GM12864 (cell line): ENCODE measurements at regions not wholly inside any gene's neighbourhood (a gene's known extent, or its start where the extent isn't known, plus 50 kb on each side); places are given as distances from the start of the nearest gene placed in this dataset.
A peak's percentile ranks its signal among the peaks of the same experiment; 100 is the strongest.

Experiments
- DNase-seq: peaks from one replicate; pipeline ENCODE4 v3.0.0-alpha.2; 2011; ENCODE audit warnings: low read depth
- H3K4me3 ChIP-seq: 2 replicates; pipeline ENCODE4 v1.5.1; 2011; ENCODE audit warnings: mild to moderate bottlenecking, low read depth, low read length, control low read depth
- CTCF ChIP-seq: IDR thresholded peaks from 2 replicates; pipeline ENCODE4 v1.5.1; 2011; ENCODE audit warnings: low read depth, mild to moderate bottlenecking, moderate library complexity, low read length, control low read depth, inconsistent platforms; ENCODE audit errors: missing control alignments

GRCh38 chr22:22704156-22704946 is 59.9 kb downstream of the GGTLC2 start:
- DNase-seq: no peak
- H3K4me3 ChIP-seq: no peak overlapping the region
- no peak for TF ChIP-seq CTCF

GRCh38 chr22:22705328-22706100 is 61.1 kb downstream of the GGTLC2 start:
- no peak for DNase-seq
- no peak for TF ChIP-seq CTCF
- no peak overlapping the region for H3K4me3 ChIP-seq

GRCh38 chr22:22706253-22706915 is 62.0 kb downstream of the GGTLC2 start:
- no peak for TF ChIP-seq CTCF
- H3K4me3 ChIP-seq: no peak overlapping the region
- DNase-seq: no peak

GRCh38 chr22:22709719-22710445 is 65.5 kb downstream of the GGTLC2 start:
- DNase-seq: no peak
- H3K4me3 ChIP-seq: no peak overlapping the region
- peak; percentile 44 for TF ChIP-seq CTCF

GRCh38 chr22:22710719-22711531 is 66.5 kb downstream of the GGTLC2 start:
- peak; percentile 96 for TF ChIP-seq CTCF
- H3K4me3 ChIP-seq: no peak overlapping the region
- no peak for DNase-seq

GRCh38 chr22:22711532-22711913 is 67.1 kb downstream of the GGTLC2 start:
- TF ChIP-seq CTCF: no peak
- no peak for DNase-seq
- no peak overlapping the region for H3K4me3 ChIP-seq
